HuH-7.5 (cell line): ENCODE measurements at regions not wholly inside any gene's neighbourhood (a gene's known extent, or its start where the extent isn't known, plus 50 kb on each side); places are given as distances from the start of the nearest gene placed in this dataset.
"Not testable (repeated sequence)": the region's sequence is repeated elsewhere in the genome, so short reads cannot be mapped to it uniquely, and the experiment has no call there.

Experiments
- DNase-seq: peaks from one replicate; pipeline ENCODE4 v3.0.0; 2011; ENCODE audit warnings: low spot score

DNA sequence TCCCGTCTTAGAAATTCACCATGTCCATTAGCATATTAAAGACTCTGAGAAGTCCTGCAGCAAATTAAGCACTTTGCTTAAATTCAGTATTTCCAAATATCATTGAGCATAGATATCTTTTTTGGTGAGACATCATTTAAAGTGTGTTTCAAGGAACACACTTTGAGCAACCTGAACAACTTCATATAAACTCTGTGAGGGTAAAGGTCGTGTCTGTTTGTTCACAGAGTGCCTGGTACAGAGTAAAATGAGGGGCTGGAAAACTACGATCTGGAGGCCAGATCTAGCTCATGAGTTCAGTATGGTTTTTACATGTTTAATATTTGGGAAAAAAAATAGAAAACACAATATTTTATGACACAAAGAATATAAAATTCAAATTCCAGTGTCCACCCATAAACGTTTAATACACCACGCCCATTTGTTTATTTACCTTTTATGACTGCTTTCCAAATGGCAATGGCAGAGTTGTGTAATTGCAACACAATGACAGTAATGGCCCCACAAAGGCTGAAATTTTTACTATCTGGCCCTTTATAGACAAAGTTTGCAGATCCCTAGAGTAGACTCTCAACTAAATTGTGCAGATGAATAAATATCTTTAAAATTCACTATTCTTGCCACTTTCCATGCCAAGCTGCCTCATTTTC, 67.4 kb downstream of the SNTN start:
- DNase-seq: no peak

DNA sequence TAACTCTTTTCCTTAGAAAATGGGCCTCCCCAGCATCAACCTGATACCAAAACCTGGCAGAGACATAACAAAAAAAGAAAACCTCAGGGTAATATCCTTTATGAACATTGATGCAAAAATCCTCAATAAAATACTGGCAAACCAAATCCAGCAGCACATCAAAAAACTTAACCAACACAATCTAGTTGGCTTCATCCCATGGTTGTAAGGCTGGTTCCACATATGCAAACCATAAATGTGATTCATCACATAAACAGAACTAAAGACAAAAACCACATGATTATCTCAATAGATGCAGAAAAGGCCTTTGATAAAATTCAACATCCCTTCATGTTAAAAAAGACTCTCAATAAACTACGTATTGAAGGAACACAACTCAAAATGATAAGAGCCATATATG, 68.5 kb downstream of the SNTN start:
- DNase-seq: not testable (repeated sequence)

DNA sequence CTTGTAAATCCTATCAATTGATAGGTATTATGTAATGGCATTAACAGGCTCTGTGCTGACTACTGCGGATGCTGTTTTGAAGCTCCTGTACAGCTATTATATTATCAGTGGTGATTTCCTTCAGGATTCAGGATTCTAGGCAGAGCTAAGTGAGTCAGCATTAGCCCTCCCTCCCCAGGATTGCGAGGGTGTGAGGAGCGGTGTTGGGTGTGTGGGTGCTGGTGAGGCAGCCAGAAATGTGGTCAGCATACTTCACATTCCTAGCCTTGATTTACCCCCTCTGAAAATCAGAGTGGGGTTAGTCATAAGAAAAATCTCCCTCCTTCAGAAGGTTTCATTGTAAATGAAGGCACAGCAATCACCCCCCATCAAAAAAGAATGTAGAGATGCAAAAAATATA, 72.5 kb downstream of the SNTN start:
- DNase-seq: no peak

DNA sequence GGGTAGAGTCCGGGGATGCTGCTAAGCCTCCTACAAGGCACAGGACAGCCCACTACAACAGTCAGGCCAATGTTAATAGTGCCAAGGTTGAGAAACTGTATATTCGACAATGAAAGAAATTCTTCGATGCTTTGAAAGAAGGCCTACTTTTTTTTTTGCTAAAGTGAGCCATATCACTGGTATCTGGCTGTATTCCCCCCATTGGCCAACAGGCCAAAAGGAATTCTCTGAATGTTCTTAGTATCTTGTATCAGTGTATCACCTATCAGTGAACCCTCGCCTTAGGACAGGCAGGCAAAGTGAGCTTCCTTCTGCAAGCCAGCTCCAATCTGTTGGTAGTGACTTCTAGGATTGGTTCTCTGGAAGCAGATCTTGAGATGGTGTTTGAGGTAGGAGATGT, 74.2 kb downstream of the SNTN start:
- DNase-seq: no peak

DNA sequence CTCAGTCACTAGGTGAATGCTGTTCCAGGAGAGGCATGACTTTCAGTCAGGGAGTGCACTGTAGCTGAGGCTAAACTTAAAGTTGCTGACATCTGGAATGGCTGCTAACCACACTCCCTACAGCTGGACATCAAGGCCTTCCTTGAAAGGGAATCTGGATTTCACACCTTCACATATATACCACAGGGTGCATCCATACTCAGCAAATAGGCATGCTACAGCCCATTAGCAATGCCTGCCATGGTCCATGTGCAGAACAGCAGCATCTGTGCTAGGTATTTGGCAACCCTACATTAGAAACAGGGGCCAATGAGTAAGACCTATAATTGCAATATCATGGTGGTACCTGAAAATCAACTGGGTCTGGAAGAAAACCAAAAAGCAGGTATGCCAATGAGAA, 74.8 kb downstream of the SNTN start:
- no peak for DNase-seq

DNA sequence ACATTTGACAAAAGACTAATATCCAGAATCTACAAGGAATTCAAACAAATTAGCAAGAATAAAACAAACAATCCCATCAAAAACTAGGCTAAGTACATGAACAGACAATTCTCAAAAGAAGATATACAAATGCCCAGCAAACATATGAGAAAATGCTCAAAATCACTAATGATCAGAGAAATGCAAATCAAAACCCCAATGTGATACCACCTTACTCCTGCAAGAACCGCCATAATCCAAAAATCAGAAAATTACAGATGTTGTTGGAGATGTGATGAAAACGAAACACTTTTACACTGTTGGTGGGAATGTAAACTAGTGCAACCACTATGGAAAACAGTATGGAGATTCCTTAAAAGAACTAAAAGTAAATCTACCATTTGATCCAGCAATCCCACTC, 79.4 kb downstream of the SNTN start:
- no peak for DNase-seq

DNA sequence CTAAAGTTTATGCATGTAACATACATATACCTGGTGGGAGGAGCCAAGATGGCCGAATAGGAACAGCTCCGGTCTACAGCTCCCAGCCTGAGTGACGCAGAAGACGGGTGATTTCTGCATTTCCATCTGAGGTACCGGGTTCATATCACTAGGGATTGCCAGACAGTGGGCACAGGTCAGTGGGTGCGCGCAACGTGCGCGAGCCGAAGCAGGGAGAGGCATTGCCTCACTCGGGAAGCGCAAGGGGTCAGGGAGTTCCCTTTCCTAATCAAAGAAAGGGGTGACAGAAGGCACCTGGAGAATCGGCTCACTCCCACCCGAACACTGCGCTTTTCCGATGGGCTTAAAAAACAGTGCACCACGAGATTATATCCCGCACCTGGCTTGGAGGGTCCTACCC, 80.8 kb downstream of the SNTN start:
- not testable (repeated sequence) for DNase-seq

DNA sequence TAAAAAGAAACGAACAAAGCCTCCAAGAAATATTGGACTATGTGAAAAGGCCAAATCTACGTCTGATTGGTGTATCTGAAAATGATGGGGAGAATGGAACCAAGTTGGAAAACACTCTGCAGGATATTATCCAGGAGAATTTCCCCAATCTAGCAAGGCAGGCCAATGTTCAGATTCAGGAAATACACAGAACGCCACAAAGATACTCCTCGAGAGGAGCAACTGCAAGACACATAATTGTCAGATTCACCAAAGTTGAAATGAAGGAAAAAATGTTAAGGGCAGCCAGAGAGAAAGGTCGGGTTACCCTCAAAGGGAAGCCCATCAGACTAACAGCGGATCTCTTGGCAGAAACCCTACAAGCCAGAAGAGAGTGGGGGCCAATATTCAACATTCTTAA, 82.2 kb downstream of the SNTN start:
- DNase-seq: not testable (repeated sequence)

DNA sequence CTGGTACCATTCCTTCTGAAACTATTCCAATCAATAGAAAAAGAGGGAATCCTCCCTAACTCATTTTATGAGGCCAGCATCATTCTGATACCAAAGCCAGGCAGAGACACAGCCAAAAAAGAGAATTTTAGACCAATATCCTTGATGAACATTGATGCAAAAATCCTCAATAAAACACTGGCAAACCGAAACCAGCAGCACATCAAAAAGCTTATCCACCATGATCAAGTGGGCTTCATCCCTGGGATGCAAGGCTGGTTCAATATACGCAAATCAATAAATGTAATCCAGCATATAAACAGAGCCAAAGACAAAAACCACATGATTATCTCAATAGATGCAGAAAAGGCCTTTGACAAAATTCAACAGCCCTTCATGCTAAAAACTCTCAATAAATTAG, 82.3 kb upstream of the C3orf49 start:
- not testable (repeated sequence) for DNase-seq

DNA sequence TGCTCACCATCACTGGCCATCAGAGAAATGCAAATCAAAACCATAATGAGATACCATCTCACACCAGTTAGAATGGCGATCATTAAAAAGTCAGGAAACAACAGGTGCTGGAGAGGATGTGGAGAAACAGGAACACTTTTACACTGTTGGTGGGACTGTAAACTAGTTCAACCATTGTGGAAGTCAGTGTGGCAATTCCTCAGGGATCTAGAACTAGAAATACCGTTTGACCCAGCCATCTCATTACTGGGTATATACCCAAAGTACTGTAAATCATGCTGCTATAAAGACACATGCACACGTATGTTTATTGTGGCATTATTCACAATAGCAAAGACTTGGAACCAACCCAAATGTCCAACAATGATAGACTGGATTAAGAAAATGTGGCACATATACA, 80.5 kb upstream of the C3orf49 start:
- DNase-seq: not testable (repeated sequence)

DNA sequence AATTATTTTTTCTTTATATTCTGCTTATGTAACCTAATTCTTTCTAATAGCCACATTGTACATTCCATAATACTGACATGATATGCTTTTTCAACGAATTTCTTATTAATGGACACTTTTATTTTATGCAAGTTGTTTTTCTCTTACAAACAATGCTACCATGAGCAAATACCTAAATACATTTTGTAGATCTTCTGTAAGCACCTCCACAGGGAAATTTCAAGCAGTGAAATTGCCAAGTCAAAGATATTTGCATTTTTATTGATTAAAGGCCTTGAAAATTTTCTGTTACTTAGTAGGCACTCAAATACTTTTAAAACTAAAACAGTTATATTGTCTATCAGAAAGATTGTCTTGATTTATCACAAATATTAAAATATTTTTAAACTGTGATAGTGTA, 79.6 kb upstream of the C3orf49 start:
- DNase-seq: no peak

DNA sequence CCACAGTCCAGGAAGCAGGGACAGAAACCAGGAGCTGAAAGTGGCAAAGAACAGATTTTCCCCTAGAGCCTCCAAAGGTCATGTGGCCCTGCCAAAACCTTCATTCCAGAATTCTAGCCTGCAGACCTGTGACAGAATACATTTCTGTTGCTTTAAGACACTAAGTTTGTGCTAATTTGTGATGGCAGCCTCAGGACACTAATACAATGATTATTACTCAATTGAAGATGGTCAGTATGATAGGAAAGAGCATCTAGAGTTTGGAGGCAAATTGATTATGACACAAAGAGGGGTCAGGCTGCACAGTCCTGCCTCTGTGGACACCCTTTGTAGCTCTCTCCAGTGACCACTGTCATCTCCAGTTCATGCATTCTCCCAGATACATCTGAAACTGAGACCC, 79.0 kb upstream of the C3orf49 start:
- no peak for DNase-seq

DNA sequence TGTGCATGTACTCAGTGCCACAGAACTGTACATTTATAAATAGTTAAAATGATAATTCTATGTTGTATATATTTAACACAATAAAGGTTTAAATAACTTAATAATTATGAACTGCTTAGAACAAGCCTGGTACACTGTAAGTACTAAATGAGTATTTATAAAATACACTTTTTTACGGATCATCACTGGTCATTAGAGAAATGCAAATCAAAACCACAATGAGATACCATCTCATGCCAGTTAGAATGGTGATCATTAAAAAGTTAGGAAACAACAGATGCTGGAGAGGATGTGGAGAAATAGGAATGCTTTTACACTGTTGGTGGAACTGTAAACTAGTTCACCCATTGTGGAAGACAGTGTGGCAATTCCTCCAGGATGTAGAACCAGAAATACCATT, 74.4 kb upstream of the C3orf49 start:
- not testable (repeated sequence) for DNase-seq

DNA sequence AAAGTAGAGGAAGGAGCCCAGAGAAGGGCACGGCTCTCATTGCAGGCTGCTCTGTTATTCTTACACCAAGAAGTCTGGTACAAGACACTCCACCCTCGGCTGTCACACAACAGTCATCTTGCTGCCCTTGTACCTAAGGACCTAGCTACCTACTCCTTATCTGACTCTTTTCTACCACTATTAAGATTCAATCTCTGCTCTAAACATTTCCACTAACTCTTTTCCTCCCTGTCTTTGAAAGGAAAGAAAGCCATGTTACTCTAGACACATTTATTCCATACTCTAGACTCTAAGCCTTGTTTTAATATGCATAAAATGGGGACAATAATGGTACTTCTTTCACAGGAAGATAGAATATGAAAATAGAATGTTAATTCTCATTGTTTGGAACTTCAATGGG, 73.3 kb upstream of the C3orf49 start:
- no peak for DNase-seq

DNA sequence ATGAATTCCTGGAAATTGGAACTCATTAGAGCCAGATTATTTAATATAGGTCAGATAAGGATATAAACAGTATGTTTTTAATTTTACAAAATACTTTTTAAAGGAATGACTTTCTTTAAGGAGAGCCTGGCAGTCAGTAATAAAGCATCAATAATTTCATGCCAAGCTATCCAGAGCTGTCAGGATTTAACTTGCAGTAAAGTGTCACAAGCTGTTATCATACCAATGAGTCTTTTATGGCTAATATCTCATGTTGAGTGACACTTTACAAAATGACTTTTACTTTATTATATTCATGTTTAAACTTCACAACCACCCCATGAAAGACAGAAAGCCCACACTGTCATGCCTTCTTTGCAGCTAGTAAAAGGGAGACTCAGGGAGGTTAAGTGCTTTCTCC, 72.9 kb upstream of the C3orf49 start:
- no peak for DNase-seq

DNA sequence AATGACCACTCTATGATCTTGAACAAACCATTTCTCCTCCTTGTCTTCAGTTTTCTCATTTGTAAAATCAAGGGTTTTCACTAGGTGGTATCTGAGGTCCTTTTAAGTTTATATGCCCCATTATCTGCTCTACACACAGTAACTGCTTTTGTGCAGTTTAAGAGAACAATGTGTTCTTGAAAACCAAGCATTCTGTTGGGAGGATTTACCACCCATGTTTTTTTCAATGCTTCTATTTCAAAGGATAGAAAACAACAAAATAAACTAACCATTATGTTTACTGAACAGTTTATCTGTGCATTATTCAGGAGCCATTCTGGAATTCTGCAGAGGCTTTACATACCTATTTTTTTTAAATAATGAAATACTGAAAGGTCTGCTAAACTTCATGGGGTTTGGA, 67.6 kb upstream of the C3orf49 start:
- no peak for DNase-seq

DNA sequence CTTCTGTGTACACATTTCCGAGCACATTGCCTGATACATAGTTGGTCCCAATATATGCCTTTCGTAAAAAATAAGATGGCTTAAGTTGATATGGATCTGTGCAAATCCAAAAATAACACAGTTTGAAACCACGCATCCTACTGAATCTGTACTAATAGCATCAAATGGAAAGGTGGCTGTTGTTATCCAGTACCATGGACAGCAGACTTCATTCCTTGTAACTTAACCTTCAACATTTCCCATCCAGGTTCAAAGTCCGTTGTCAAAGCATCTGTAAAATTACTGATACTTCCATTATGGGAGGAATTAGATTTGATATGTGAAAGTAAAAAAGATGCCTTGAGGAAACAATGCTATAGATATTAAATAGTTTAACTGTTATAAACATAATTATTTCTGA, 65.5 kb upstream of the C3orf49 start:
- peak; percentile 73 for DNase-seq

DNA sequence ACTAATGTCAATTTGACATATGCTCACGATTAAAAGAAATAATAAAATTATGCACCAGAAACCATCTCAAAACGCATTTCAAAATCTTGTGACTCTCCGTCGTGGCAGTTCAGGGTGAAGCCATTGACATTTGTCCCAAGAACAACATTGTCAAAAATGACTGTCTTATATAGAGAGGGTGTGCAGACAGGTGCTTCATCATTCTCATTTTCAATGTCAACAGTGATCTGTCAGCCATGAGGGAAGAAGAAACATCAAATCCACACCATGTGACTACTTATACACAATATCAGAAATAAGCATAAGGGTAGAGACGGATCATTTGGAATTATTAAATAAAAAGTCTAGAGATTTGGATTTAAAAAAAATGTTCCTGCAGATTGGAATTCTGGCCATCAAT, 65.1 kb upstream of the C3orf49 start:
- DNase-seq: no peak

DNA sequence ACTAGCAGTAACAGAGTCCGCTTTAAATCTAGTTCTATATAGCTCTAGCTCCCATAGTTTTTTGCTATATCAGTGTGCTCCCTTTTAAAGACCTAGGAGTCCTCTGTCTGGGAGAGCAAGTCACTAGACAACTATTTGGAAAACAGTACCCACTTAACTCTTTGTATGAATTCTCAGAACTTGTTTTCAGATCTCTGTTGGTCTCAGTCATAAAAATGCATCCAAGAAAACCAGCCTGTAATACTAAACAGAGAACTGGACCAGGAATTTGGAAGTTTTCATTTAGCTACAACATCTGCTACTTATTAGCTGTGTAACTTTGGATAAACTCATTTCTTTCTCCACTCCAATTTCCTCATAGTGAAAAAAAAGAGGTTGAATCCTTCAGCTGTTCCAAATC, 56.9 kb upstream of the C3orf49 start:
- no peak for DNase-seq

DNA sequence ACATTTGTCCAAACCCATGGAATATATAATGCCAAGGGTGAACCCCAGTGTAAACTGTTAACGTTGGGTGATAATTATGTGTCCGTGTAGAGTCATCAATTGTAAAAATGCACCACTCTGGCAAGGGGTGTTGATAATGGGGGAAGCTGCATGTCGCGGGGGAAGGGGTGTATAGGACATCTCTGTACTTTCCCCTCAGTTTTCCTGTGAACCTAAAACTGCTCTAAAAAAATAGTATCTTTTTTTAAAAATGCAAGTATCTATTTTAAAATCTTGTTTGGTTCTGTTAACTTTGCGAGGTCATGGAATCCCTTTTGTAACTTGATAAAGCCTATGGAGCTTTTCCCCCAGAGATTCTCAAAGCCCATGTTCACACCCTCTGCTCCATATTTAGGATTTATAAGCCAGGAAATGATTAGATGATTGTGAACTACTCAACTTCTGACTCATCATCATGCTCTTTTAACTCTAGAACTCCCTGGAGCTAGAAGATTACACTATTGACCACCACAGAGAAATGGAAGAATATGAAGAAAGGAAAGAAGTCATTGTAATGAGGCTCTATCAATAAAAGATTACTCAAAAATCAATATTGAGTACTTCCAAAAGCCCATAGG, 56.1 kb upstream of the C3orf49 start:
- no peak for DNase-seq

DNA sequence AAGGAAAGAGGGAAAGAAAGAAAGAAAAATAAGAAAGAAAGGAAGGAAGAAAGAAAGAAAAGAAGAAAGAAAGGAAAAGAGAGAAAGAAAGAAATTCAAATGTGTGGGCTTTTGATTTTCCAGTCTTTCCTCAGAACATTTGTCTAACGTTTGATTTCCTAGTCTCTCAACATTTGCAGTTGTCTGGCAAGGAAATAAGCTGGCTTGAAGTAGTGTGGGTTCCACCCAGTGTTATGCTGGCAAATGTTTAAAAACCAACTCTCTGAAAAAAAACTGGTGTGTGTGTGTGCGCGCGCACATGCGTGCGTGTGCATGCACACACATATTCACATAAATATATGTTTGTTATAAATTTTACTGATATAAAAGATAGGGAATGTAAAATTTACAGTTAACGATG, 54.6 kb upstream of the C3orf49 start:
- no peak for DNase-seq

DNA sequence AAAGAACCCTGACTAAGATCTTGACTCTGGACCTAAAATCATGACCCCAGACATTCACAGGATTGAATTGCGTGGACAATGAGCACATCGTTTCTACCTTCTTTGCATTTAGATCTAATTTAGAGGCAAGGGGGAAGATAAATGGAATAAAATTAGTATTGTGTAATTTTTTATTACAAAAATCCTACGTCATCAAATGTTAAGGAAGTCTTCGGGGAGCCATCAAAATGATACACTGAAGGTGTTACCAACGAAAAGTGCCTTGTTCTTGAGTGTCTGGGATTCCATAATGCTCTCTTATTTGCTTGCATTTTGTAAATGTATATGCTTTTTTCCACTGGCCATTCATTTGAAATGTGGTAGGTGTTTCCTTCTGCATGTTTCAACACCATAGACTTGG, 52.8 kb upstream of the C3orf49 start:
- no peak for DNase-seq

DNA sequence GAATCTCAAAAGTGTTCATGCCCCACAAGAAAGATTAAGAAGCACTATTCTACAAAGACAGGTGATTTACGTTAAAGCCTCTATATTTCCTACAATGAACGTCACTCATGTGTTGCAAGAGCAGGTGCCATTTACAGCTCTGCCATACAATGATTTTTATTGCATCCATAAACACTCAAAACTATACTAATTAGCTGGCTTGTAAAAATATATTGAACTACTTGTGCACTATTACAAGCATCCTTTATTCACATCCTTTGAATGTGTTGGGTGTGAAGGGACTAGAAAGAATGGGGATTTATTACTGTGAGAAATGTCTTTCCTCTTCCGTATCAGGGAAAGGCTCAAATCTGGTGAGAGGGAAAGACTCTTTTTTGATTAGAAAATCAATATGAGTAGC, 50.7 kb upstream of the C3orf49 start:
- no peak for DNase-seq

DNA sequence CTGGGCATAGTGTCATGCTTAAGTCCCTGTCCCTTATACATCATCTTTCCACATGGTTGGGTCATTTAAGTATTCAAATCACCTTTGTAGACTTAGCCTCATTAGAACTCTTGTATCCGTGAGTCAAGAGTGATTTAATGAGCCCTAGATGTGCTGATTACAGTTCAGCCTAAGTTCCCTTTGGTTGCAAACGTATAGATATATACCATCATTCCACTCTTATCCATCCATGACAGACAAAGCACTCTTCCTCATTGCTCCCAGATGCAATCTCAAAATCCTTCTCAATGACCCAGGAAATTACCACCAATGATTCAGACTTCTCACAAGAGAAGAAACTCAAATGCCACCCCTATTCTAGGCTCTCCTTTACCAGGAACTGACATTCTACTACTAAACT, 50.2 kb upstream of the C3orf49 start:
- DNase-seq: no peak
